Activated naive CD8-positive, alpha-beta T cell treated with anti-CD3 and anti-CD28 coated beads for 36 hours (primary cell): ENCODE measurements at regions not wholly inside any gene's neighbourhood (a gene's known extent, or its start where the extent isn't known, plus 50 kb on each side); places are given as distances from the start of the nearest gene placed in this dataset.
A peak's percentile ranks its signal among the peaks of the same experiment; 100 is the strongest.
"Not testable (repeated sequence)": the region's sequence is repeated elsewhere in the genome, so short reads cannot be mapped to it uniquely, and the experiment has no call there.

Experiments used
- DNase-seq: peaks from one replicate; pipeline ENCODE4 v3.0.0; 2021
- H3K27ac Mint-ChIP-seq: one replicate; pipeline ENCODE4 v1.8.0; 2022; ENCODE audit warnings: mild to moderate bottlenecking, moderate library complexity, mixed read lengths
- H3K27me3 Mint-ChIP-seq: one replicate; pipeline ENCODE4 v1.8.0; 2022; ENCODE audit warnings: mild to moderate bottlenecking, mixed read lengths
- H3K36me3 Mint-ChIP-seq: one replicate; pipeline ENCODE4 v1.8.0; 2021; ENCODE audit warnings: mild to moderate bottlenecking, mixed read lengths
- H3K4me1 Mint-ChIP-seq: one replicate; pipeline ENCODE4 v1.8.0; 2021; ENCODE audit warnings: mixed read lengths
- H3K4me3 Mint-ChIP-seq: one replicate; pipeline ENCODE4 v1.8.0; 2022; ENCODE audit warnings: mild to moderate bottlenecking, moderate library complexity, mixed read lengths
- H3K9me3 Mint-ChIP-seq: one replicate; pipeline ENCODE4 v1.8.0; 2022; ENCODE audit warnings: mixed read lengths

- peaks cover 47% of the 10 kb centered on the region for H3K27me3 Mint-ChIP-seq
- not testable (repeated sequence) for DNase-seq, H3K36me3 Mint-ChIP-seq, H3K4me1 Mint-ChIP-seq, H3K27ac Mint-ChIP-seq, H3K9me3 Mint-ChIP-seq
- peak overlapping the region; percentile 57 for H3K4me3 Mint-ChIP-seq
Observed at GRCh38 chr17:20840987-20841865, 201.6 kb downstream of the USP22 start.

- H3K27ac Mint-ChIP-seq, H3K9me3 Mint-ChIP-seq, DNase-seq, H3K4me3 Mint-ChIP-seq, H3K4me1 Mint-ChIP-seq, H3K36me3 Mint-ChIP-seq: not testable (repeated sequence)
- peaks cover 51% of the 10 kb centered on the region for H3K27me3 Mint-ChIP-seq
Observed at GRCh38 chr17:20842012-20842411, 200.8 kb downstream of the USP22 start.

GRCh38 chr17:20843261-20843660 lies 199.6 kb downstream of the USP22 start:
- H3K36me3 Mint-ChIP-seq, H3K27ac Mint-ChIP-seq, H3K4me1 Mint-ChIP-seq, H3K9me3 Mint-ChIP-seq, DNase-seq, H3K4me3 Mint-ChIP-seq: not testable (repeated sequence)
- H3K27me3 Mint-ChIP-seq: peaks cover 44% of the 10 kb centered on the region

GRCh38 chr17:20843799-20844553 lies 198.8 kb downstream of the USP22 start:
- Mint-ChIP-seq H3K4me3 (peak overlapping the region; percentile 69), H3K27me3 (peaks cover 44% of the 10 kb centered on the region)
- not testable (repeated sequence) for H3K27ac Mint-ChIP-seq, H3K9me3 Mint-ChIP-seq, H3K4me1 Mint-ChIP-seq, H3K36me3 Mint-ChIP-seq
- peak; percentile 50 for DNase-seq

GRCh38 chr17:20848869-20849443 lies 193.9 kb downstream of the USP22 start:
- H3K4me1 Mint-ChIP-seq: peaks cover 18% of the 10 kb centered on the region
- not testable (repeated sequence) for H3K9me3 Mint-ChIP-seq, H3K27ac Mint-ChIP-seq, H3K4me3 Mint-ChIP-seq, H3K36me3 Mint-ChIP-seq, DNase-seq
- peaks cover 23% of the 10 kb centered on the region for H3K27me3 Mint-ChIP-seq

GRCh38 chr17:20851591-20852238 lies 191.1 kb downstream of the USP22 start:
- H3K4me3 Mint-ChIP-seq: peak overlapping the region; percentile 71
- not testable (repeated sequence) for H3K36me3 Mint-ChIP-seq, DNase-seq, H3K9me3 Mint-ChIP-seq, H3K27ac Mint-ChIP-seq
- peaks cover 27% of the 10 kb centered on the region for H3K27me3 Mint-ChIP-seq
- peaks cover 18% of the 10 kb centered on the region for H3K4me1 Mint-ChIP-seq

- H3K4me1 Mint-ChIP-seq: peaks cover 18% of the 10 kb centered on the region
- peak; percentile 21 for DNase-seq
- no peaks in the 10 kb centered on the region for H3K36me3 Mint-ChIP-seq
- H3K9me3 Mint-ChIP-seq: no peaks in the 10 kb centered on the region
- no peak overlapping the region for H3K27ac Mint-ChIP-seq
- H3K27me3 Mint-ChIP-seq: peaks cover 29% of the 10 kb centered on the region
- peak overlapping the region; percentile 71 for H3K4me3 Mint-ChIP-seq
Observed at GRCh38 chr17:20852239-20852989, 190.4 kb downstream of the USP22 start.

GRCh38 chr17:20852990-20853370 lies 189.8 kb downstream of the USP22 start:
- no peaks in the 10 kb centered on the region for H3K9me3 Mint-ChIP-seq
- peaks cover 18% of the 10 kb centered on the region for H3K4me1 Mint-ChIP-seq
- DNase-seq: no peak
- H3K27me3 Mint-ChIP-seq: peaks cover 28% of the 10 kb centered on the region
- no peak overlapping the region for H3K27ac Mint-ChIP-seq
- H3K4me3 Mint-ChIP-seq: peak overlapping the region; percentile 71
- no peaks in the 10 kb centered on the region for H3K36me3 Mint-ChIP-seq

- Mint-ChIP-seq H3K4me1 (peaks cover 18% of the 10 kb centered on the region), H3K27me3 (peaks cover 17% of the 10 kb centered on the region)
- not testable (repeated sequence) for H3K27ac Mint-ChIP-seq, H3K36me3 Mint-ChIP-seq, H3K4me3 Mint-ChIP-seq, DNase-seq, H3K9me3 Mint-ChIP-seq
Observed at GRCh38 chr17:20855910-20856470, 186.8 kb downstream of the USP22 start.

GRCh38 chr17:20866444-20867209 lies 176.2 kb downstream of the USP22 start:
- DNase-seq, H3K36me3 Mint-ChIP-seq, H3K4me1 Mint-ChIP-seq, H3K27ac Mint-ChIP-seq, H3K4me3 Mint-ChIP-seq, H3K9me3 Mint-ChIP-seq: not testable (repeated sequence)
- peaks cover 16% of the 10 kb centered on the region for H3K27me3 Mint-ChIP-seq

- H3K36me3 Mint-ChIP-seq, H3K27ac Mint-ChIP-seq, DNase-seq, H3K9me3 Mint-ChIP-seq, H3K4me1 Mint-ChIP-seq, H3K4me3 Mint-ChIP-seq: not testable (repeated sequence)
- peaks cover 10% of the 10 kb centered on the region for H3K27me3 Mint-ChIP-seq
Observed at GRCh38 chr17:20867436-20867937, 175.3 kb downstream of the USP22 start.

- not testable (repeated sequence) for H3K27ac Mint-ChIP-seq, H3K4me1 Mint-ChIP-seq, H3K36me3 Mint-ChIP-seq, H3K9me3 Mint-ChIP-seq, H3K4me3 Mint-ChIP-seq, DNase-seq
- peaks cover 10% of the 10 kb centered on the region for H3K27me3 Mint-ChIP-seq
Observed at GRCh38 chr17:20867938-20868661, 174.7 kb downstream of the USP22 start.

- H3K4me3 Mint-ChIP-seq, H3K36me3 Mint-ChIP-seq, DNase-seq, H3K9me3 Mint-ChIP-seq, H3K4me1 Mint-ChIP-seq, H3K27ac Mint-ChIP-seq: not testable (repeated sequence)
- H3K27me3 Mint-ChIP-seq: peaks cover 10% of the 10 kb centered on the region
Observed at GRCh38 chr17:20868662-20869007, 174.2 kb downstream of the USP22 start.
